ENCODE measurements at regions not wholly inside any gene's neighbourhood (a gene's known extent, or its start where the extent isn't known, plus 50 kb on each side); places are given as distances from the start of the nearest gene placed in this dataset.

GRCh38 chr18:43656547-43656946 is 379.3 kb upstream of the SYT4 start:
- WGBS, 2 donors = 59 to 65% methylated on average over 2 of the region's 2 CpGs
- Histone ChIP-seq H3K27me3 (ENCODE audit: control insufficient read depth in 1 of 2, insufficient read depth in 2 of 2, low read length in 1 of 2) (no peaks in the 10 kb centered on the region), H3K4me1 (ENCODE audit: control insufficient read depth in 1 of 2, insufficient read depth in 2 of 2, low read length in 2 of 2) (no peaks in the 10 kb centered on the region), H3K36me3 (ENCODE audit: control insufficient read depth in 1 of 2, insufficient read depth in 2 of 2, low read length in 1 of 2) (no peaks in the 10 kb centered on the region), H3K4me3 (ENCODE audit: low read length in 2 of 2) (no peak overlapping the region), H3K27ac (ENCODE audit: low read depth in 1 of 2, low read length in 2 of 2) (no peak overlapping the region), H3K9me3 (ENCODE audit: control insufficient read depth, low read length) (no peaks in the 10 kb centered on the region)
- intact Hi-C loops (cut with DNase I) = no loop called here
- no peak for DNase-seq
- no peak for ATAC-seq (ENCODE audit: low FRiP score)

GRCh38 chr18:43661570-43661969 is 384.3 kb upstream of the SYT4 start:
- whole genome bisulfite sequencing, 2 donors = 43 to 50% methylated on average over 2 of the region's 2 CpGs
- DNase-seq (no peak), ATAC-seq (ENCODE audit: low FRiP score) (no peak)
- Histone ChIP-seq H3K27ac (ENCODE audit: low read depth in 1 of 2, low read length in 2 of 2) (no peak overlapping the region), H3K4me3 (ENCODE audit: low read length in 2 of 2) (no peak overlapping the region), H3K9me3 (ENCODE audit: control insufficient read depth, low read length) (no peaks in the 10 kb centered on the region), H3K27me3 (ENCODE audit: control insufficient read depth in 1 of 2, insufficient read depth in 2 of 2, low read length in 1 of 2) (no peaks in the 10 kb centered on the region), H3K36me3 (ENCODE audit: control insufficient read depth in 1 of 2, insufficient read depth in 2 of 2, low read length in 1 of 2) (no peaks in the 10 kb centered on the region), H3K4me1 (ENCODE audit: control insufficient read depth in 1 of 2, insufficient read depth in 2 of 2, low read length in 2 of 2) (no peaks in the 10 kb centered on the region)
- intact Hi-C loops (cut with DNase I) = no loop called here

DNA sequence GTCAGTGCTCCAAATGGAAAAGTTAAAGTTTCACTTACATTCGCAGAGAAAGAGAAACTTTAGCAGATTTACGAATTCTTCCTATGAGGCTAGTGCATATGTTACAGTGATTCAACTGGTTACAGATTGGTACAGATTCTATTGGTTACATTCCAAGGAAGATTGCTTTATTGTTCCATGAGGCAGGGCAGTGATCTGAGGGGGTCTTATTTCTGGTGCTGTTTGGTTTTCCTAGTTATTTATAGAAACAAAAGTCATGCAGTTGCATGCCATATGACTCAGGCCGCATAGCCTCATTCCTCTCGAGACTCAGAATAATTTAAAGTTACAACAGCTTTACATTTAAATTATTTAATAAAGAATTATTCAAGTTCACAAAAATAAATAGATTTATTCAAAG is 385.4 kb upstream of the SYT4 start:
- Histone ChIP-seq H3K4me3 (ENCODE audit: low read length in 2 of 2) (no peak overlapping the region), H3K27ac (ENCODE audit: low read depth in 1 of 2, low read length in 2 of 2) (no peak overlapping the region), H3K27me3 (ENCODE audit: control insufficient read depth in 1 of 2, insufficient read depth in 2 of 2, low read length in 1 of 2) (no peaks in the 10 kb centered on the region), H3K4me1 (ENCODE audit: control insufficient read depth in 1 of 2, insufficient read depth in 2 of 2, low read length in 2 of 2) (no peaks in the 10 kb centered on the region), H3K9me3 (ENCODE audit: control insufficient read depth, low read length) (no peaks in the 10 kb centered on the region), H3K36me3 (ENCODE audit: control insufficient read depth in 1 of 2, insufficient read depth in 2 of 2, low read length in 1 of 2) (no peaks in the 10 kb centered on the region)
- DNase-seq = no peak
- ATAC-seq (ENCODE audit: low FRiP score) = no peak
- intact Hi-C loops (cut with DNase I) = no loop called here
- WGBS, 2 donors = 39 to 45% methylated on average over 4 of the region's 4 CpGs

GRCh38 chr18:43663159-43663558 is 385.9 kb upstream of the SYT4 start:
- H3K36me3 ChIP-seq (ENCODE audit: control insufficient read depth in 1 of 2, insufficient read depth in 2 of 2, low read length in 1 of 2) = no peaks in the 10 kb centered on the region
- H3K27me3 ChIP-seq (ENCODE audit: control insufficient read depth in 1 of 2, insufficient read depth in 2 of 2, low read length in 1 of 2) = no peaks in the 10 kb centered on the region
- H3K4me3 ChIP-seq (ENCODE audit: low read length in 2 of 2) = no peak overlapping the region
- H3K27ac ChIP-seq (ENCODE audit: low read depth in 1 of 2, low read length in 2 of 2) = no peak overlapping the region
- intact Hi-C loops (cut with DNase I) = no loop called here
- 71 to 79% methylated on average over 1 of the region's 1 CpG for WGBS, 2 donors
- H3K4me1 ChIP-seq (ENCODE audit: control insufficient read depth in 1 of 2, insufficient read depth in 2 of 2, low read length in 2 of 2) = no peaks in the 10 kb centered on the region
- ATAC-seq (ENCODE audit: low FRiP score) (no peak), DNase-seq (no peak)
- no peaks in the 10 kb centered on the region for H3K9me3 ChIP-seq (ENCODE audit: control insufficient read depth, low read length)

GRCh38 chr18:43664487-43665008 is 387.3 kb upstream of the SYT4 start:
- no peak overlapping the region for H3K27ac ChIP-seq (ENCODE audit: low read depth in 1 of 2, low read length in 2 of 2)
- 49 to 50% methylated on average over 3 of the region's 3 CpGs for WGBS, 2 donors
- no peaks in the 10 kb centered on the region for H3K4me1 ChIP-seq (ENCODE audit: control insufficient read depth in 1 of 2, insufficient read depth in 2 of 2, low read length in 2 of 2)
- DNase-seq (no peak), ATAC-seq (ENCODE audit: low FRiP score) (no peak)
- no peaks in the 10 kb centered on the region for H3K36me3 ChIP-seq (ENCODE audit: control insufficient read depth in 1 of 2, insufficient read depth in 2 of 2, low read length in 1 of 2)
- no peak overlapping the region for H3K4me3 ChIP-seq (ENCODE audit: low read length in 2 of 2)
- H3K9me3 ChIP-seq (ENCODE audit: control insufficient read depth, low read length) = no peaks in the 10 kb centered on the region
- H3K27me3 ChIP-seq (ENCODE audit: control insufficient read depth in 1 of 2, insufficient read depth in 2 of 2, low read length in 1 of 2) = no peaks in the 10 kb centered on the region
- intact Hi-C loops (cut with DNase I) = no loop called here

GRCh38 chr18:43665105-43665788 is 388.0 kb upstream of the SYT4 start:
- Histone ChIP-seq H3K27me3 (ENCODE audit: control insufficient read depth in 1 of 2, insufficient read depth in 2 of 2, low read length in 1 of 2) (no peaks in the 10 kb centered on the region), H3K9me3 (ENCODE audit: control insufficient read depth, low read length) (no peaks in the 10 kb centered on the region), H3K4me1 (ENCODE audit: control insufficient read depth in 1 of 2, insufficient read depth in 2 of 2, low read length in 2 of 2) (no peaks in the 10 kb centered on the region), H3K4me3 (ENCODE audit: low read length in 2 of 2) (no peak overlapping the region), H3K27ac (ENCODE audit: low read depth in 1 of 2, low read length in 2 of 2) (no peak overlapping the region), H3K36me3 (ENCODE audit: control insufficient read depth in 1 of 2, insufficient read depth in 2 of 2, low read length in 1 of 2) (no peaks in the 10 kb centered on the region)
- 18 to 34% methylated on average over 3 of the region's 3 CpGs for WGBS, 2 donors
- ATAC-seq (ENCODE audit: low FRiP score) (no peak), DNase-seq (no peak)
- intact Hi-C loops (cut with DNase I) = no loop called here

GRCh38 chr18:43668866-43669265 is 391.6 kb upstream of the SYT4 start:
- Histone ChIP-seq H3K9me3 (ENCODE audit: control insufficient read depth, low read length) (no peaks in the 10 kb centered on the region), H3K27me3 (ENCODE audit: control insufficient read depth in 1 of 2, insufficient read depth in 2 of 2, low read length in 1 of 2) (no peaks in the 10 kb centered on the region), H3K4me1 (ENCODE audit: control insufficient read depth in 1 of 2, insufficient read depth in 2 of 2, low read length in 2 of 2) (no peaks in the 10 kb centered on the region), H3K4me3 (ENCODE audit: low read length in 2 of 2) (no peak overlapping the region), H3K36me3 (ENCODE audit: control insufficient read depth in 1 of 2, insufficient read depth in 2 of 2, low read length in 1 of 2) (no peaks in the 10 kb centered on the region), H3K27ac (ENCODE audit: low read depth in 1 of 2, low read length in 2 of 2) (no peak overlapping the region)
- ATAC-seq (ENCODE audit: low FRiP score) (no peak), DNase-seq (no peak)
- WGBS, 2 donors = 82% methylated on average over 4 of the region's 4 CpGs
- intact Hi-C loops (cut with DNase I) = no loop called here

DNA sequence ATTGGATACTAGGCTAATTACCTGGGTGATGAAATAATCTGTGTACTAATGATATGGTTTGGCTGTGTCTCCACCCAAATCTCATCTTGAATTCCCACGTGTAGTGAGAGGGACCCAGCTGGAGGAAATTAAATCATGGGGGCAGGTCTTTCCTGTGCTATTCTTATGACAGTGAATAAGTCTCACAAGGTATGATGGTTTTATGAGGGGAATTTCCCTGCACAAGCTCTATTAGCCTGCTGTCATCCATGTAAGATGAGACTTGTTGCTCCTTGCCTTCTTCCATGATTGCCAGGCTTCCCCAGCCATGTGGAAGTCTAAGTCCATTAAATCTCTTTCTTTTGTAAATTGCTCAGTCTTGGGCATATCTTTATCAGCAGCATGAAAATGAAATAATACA is 394.1 kb upstream of the SYT4 start:
- no peak overlapping the region for H3K4me3 ChIP-seq (ENCODE audit: low read length in 2 of 2)
- no peaks in the 10 kb centered on the region for H3K27me3 ChIP-seq (ENCODE audit: control insufficient read depth in 1 of 2, insufficient read depth in 2 of 2, low read length in 1 of 2)
- no peak for ATAC-seq (ENCODE audit: low FRiP score)
- no peaks in the 10 kb centered on the region for H3K4me1 ChIP-seq (ENCODE audit: control insufficient read depth in 1 of 2, insufficient read depth in 2 of 2, low read length in 2 of 2)
- 53 to 59% methylated on average over 1 of the region's 1 CpG for WGBS, 2 donors
- H3K36me3 ChIP-seq (ENCODE audit: control insufficient read depth in 1 of 2, insufficient read depth in 2 of 2, low read length in 1 of 2) = no peaks in the 10 kb centered on the region
- H3K27ac ChIP-seq (ENCODE audit: low read depth in 1 of 2, low read length in 2 of 2) = no peak overlapping the region
- intact Hi-C loops (cut with DNase I) = no loop called here
- DNase-seq = no peak
- no peaks in the 10 kb centered on the region for H3K9me3 ChIP-seq (ENCODE audit: control insufficient read depth, low read length)

GRCh38 chr18:43680096-43680495 is 402.8 kb upstream of the SYT4 start:
- intact Hi-C loops (cut with DNase I) = no loop called here

More at GRCh38 chr18:43680096-43680495, 402.8 kb upstream of the SYT4 start:
- no peak overlapping the region for H3K27ac ChIP-seq (ENCODE audit: low read depth in 1 of 2, low read length in 2 of 2)
- no peaks in the 10 kb centered on the region for H3K36me3 ChIP-seq (ENCODE audit: control insufficient read depth in 1 of 2, insufficient read depth in 2 of 2, low read length in 1 of 2)
- no peak overlapping the region for H3K4me3 ChIP-seq (ENCODE audit: low read length in 2 of 2)
- ATAC-seq (ENCODE audit: low FRiP score) = no peak
- 70 to 73% methylated on average over 2 of the region's 2 CpGs for WGBS, 2 donors
- no peak for DNase-seq
- H3K4me1 ChIP-seq (ENCODE audit: control insufficient read depth in 1 of 2, insufficient read depth in 2 of 2, low read length in 2 of 2) = no peaks in the 10 kb centered on the region
- H3K9me3 ChIP-seq (ENCODE audit: control insufficient read depth, low read length) = no peaks in the 10 kb centered on the region
- H3K27me3 ChIP-seq (ENCODE audit: control insufficient read depth in 1 of 2, insufficient read depth in 2 of 2, low read length in 1 of 2) = no peaks in the 10 kb centered on the region

Data from aorta (tissue), 5 donors.